CD4-positive, alpha-beta T cell treated with Interleukin-6 at 100 ng/mL for 8 hours (primary cell): ENCODE measurements at regions not wholly inside any gene's neighbourhood (a gene's known extent, or its start where the extent isn't known, plus 50 kb on each side); places are given as distances from the start of the nearest gene placed in this dataset.

ENCODE experiments used
- DNase-seq: peaks from one replicate; pipeline ENCODE4 v3.0.0-alpha.2; 2020; ENCODE audit warnings: mixed read lengths, low spot score

- DNase-seq: no peak
Observed at GRCh38 chr9:105828171-105828570, 133.8 kb downstream of the TMEM38B start.

GRCh38 chr9:105828596-105829213 lies 134.4 kb downstream of the TMEM38B start:
- DNase-seq: no peak

- DNase-seq: no peak
Observed at GRCh38 chr9:105830461-105830860, 136.1 kb downstream of the TMEM38B start.

- DNase-seq: no peak
Observed at GRCh38 chr9:105832096-105832710, 137.9 kb downstream of the TMEM38B start.

GRCh38 chr9:105833271-105833975 lies 139.1 kb downstream of the TMEM38B start:
- DNase-seq: no peak

- no peak for DNase-seq
Observed at GRCh38 chr9:105834404-105834803, 140.1 kb downstream of the TMEM38B start.

- no peak for DNase-seq
Observed at GRCh38 chr9:105835721-105836120, 141.4 kb downstream of the TMEM38B start.

GRCh38 chr9:105836936-105837660 lies 142.8 kb downstream of the TMEM38B start:
- no peak for DNase-seq

- DNase-seq: no peak
Observed at GRCh38 chr9:105841562-105841961, 147.2 kb downstream of the TMEM38B start.

GRCh38 chr9:105842023-105842644 lies 147.8 kb downstream of the TMEM38B start:
- no peak for DNase-seq

- no peak for DNase-seq
Observed at GRCh38 chr9:105846825-105847224, 152.5 kb downstream of the TMEM38B start.

- DNase-seq: no peak
Observed at GRCh38 chr9:105850852-105851500, 156.6 kb downstream of the TMEM38B start.

- DNase-seq: no peak
Observed at GRCh38 chr9:105854026-105854782, 159.9 kb downstream of the TMEM38B start.

- no peak for DNase-seq
Observed at GRCh38 chr9:105854783-105855724, 160.7 kb downstream of the TMEM38B start.

- DNase-seq: no peak
Observed at GRCh38 chr9:105855987-105856386, 161.6 kb downstream of the TMEM38B start.

- DNase-seq: no peak
Observed at GRCh38 chr9:105858006-105858690, 163.8 kb downstream of the TMEM38B start.

- DNase-seq: no peak
Observed at GRCh38 chr9:105858877-105859276, 164.5 kb downstream of the TMEM38B start.

GRCh38 chr9:105859428-105860091 lies 165.2 kb downstream of the TMEM38B start:
- DNase-seq: no peak

GRCh38 chr9:105860516-105860915 lies 166.2 kb downstream of the TMEM38B start:
- no peak for DNase-seq
